K562 (cell line): ENCODE measurements at regions not wholly inside any gene's neighbourhood (a gene's known extent, or its start where the extent isn't known, plus 50 kb on each side); places are given as distances from the start of the nearest gene placed in this dataset.

ENCODE experiments used
- ATAC-seq: fragments of 200-7000 bp; cut with Tn5 transposase; 3 replicates; pipeline ENCODE4 v1.9.1; 2020; ENCODE audit warnings: moderate library complexity
- BruUV-seq: library from RNA; stranded (reverse); fragments of 400-500 nt; replicated peaks from 2 replicates; lab custom pipeline; 2021; lab: Mats Ljungman, UMichigan
- CTCF ChIA-PET: fragments of 300-600 bp; formaldehyde crosslinking; extraction: SDS; loops from one replicate; lab custom pipeline; 2021; ENCODE audit warnings: low intra/inter-chr PET ratio; lab: Yijun Ruan, JAX
- POLR2A ChIA-PET: fragments of 300-600, 350-650 bp; sonication (Branson Sonifier 250); formaldehyde crosslinking; extraction: SDS; loops from one replicate; lab custom pipeline; 2021; ENCODE audit warnings: antibody characterized with exemption, inconsistent platforms; lab: Yijun Ruan, JAX
- DNase-seq, 4 experiments: peaks; one replicate each; pipeline versions ENCODE4 v3.0.0 to v3.0.0-alpha.2; 2011 to 2018; ENCODE audit warnings: low spot score in 3 of 4, mixed read lengths in 3 of 4; ENCODE audit errors: extremely low read depth in 1 of 4
- FAIRE-seq: peaks from 2 replicates; lab custom pipeline; 2011; peaks lifted over from hg19 to GRCh38; lab: Jason Lieb, UNC
- H2AFZ ChIP-seq: 2 replicates; pipeline ENCODE4 v1.6.0; 2011; ENCODE audit warnings: low read depth, low read length, control low read depth, inconsistent platforms
- H3K27ac ChIP-seq: fragments of 200-600 bp; 3 replicates; pipeline ENCODE4 v1.8.0; 2011; ENCODE audit warnings: low read depth, mild to moderate bottlenecking, control low read depth, inconsistent platforms, low read length, moderate library complexity, mixed read lengths; ENCODE audit errors: extremely low read depth
- H3K27me3 ChIP-seq, 2 experiments: fragments of 300-600 bp in 1 of 2; 2 replicates in 1 of 2; 3 replicates in 1 of 2; pipeline versions ENCODE4 v1.6.0 to v1.8.0; 2011; ENCODE audit warnings: inconsistent platforms in 2 of 2, low read length in 2 of 2, mild to moderate bottlenecking in 1 of 2, mixed read lengths in 1 of 2, moderate library complexity in 1 of 2; ENCODE audit not compliant: control insufficient read depth in 2 of 2, insufficient read depth in 2 of 2
- H3K36me3 ChIP-seq: fragments of 300-600 bp; 3 replicates; pipeline ENCODE4 v1.8.0; 2011; ENCODE audit warnings: mild to moderate bottlenecking, low read length, inconsistent platforms; ENCODE audit not compliant: control insufficient read depth, insufficient read depth
- H3K4me1 ChIP-seq, 2 experiments: fragments of 200-600 bp in 1 of 2; replicated peaks in 1 of 2; 2 replicates in 1 of 2; 3 replicates in 1 of 2; pipeline versions ENCODE4 v1.5.1 to v1.8.0; 2011; ENCODE audit warnings: inconsistent platforms in 2 of 2, low read length in 2 of 2, mild to moderate bottlenecking in 1 of 2, mixed read lengths in 1 of 2, moderate library complexity in 1 of 2; ENCODE audit not compliant: control insufficient read depth in 2 of 2, insufficient read depth in 2 of 2
- H3K4me2 ChIP-seq: 2 replicates; pipeline ENCODE4 v1.6.1; 2011; ENCODE audit warnings: low read length, control low read depth, inconsistent platforms, mixed read lengths; ENCODE audit not compliant: insufficient read depth
- H3K4me3 ChIP-seq: fragments of 200-600 bp; sonication (generic), shearing (Covaris generic); 2 replicates; pipeline ENCODE4 v1.5.1; 2016; ENCODE audit warnings: control low read depth, inconsistent platforms
- H3K79me2 ChIP-seq: fragments of 200-600 bp; 3 replicates; pipeline ENCODE4 v1.8.0; 2011; ENCODE audit warnings: low read length, inconsistent platforms; ENCODE audit not compliant: control insufficient read depth, insufficient read depth
- H3K9ac ChIP-seq, 2 experiments: 2 replicates each; pipeline versions ENCODE4 v1.6.0 to v1.6.1; 2011; ENCODE audit warnings: low read depth in 2 of 2, low read length in 2 of 2, control low read depth in 1 of 2, inconsistent platforms in 1 of 2, mild to moderate bottlenecking in 1 of 2, mixed read lengths in 1 of 2; ENCODE audit not compliant: insufficient read depth in 1 of 2
- H3K9me1 ChIP-seq: one replicate; pipeline ENCODE4 v1.6.0; 2011; ENCODE audit warnings: inconsistent platforms, mild to moderate bottlenecking, low read length, moderate library complexity; ENCODE audit not compliant: control insufficient read depth, insufficient read depth
- H3K9me3 ChIP-seq: replicated peaks from 2 replicates; pipeline ENCODE4 v1.5.1; 2011; ENCODE audit warnings: low read depth, low read length, inconsistent platforms; ENCODE audit not compliant: control insufficient read depth, insufficient read depth
- H4K20me1 ChIP-seq: replicated peaks from 2 replicates; pipeline ENCODE4 v1.6.1; 2011; ENCODE audit warnings: low read length, inconsistent platforms, mixed read lengths; ENCODE audit not compliant: control insufficient read depth, insufficient read depth
- ATF1 ChIP-seq, 2 experiments: fragments of 450-650 bp in 1 of 2; IDR thresholded peaks; 2 replicates each; pipeline ENCODE4 v1.6.1; 2016; ENCODE audit warnings: missing compliant biosample characterization in 1 of 2, missing genetic modification characterization in 1 of 2
- CHD2 ChIP-seq: IDR thresholded peaks from 2 replicates; pipeline ENCODE4 v1.6.1; 2011; ENCODE audit warnings: low read depth, low read length
- HNRNPLL ChIP-seq: fragments of 200-400 bp; formaldehyde crosslinking; IDR thresholded peaks from 2 replicates; pipeline ENCODE4 v1.6.1; 2017; ENCODE audit warnings: low read length, low read depth, mild to moderate bottlenecking; ENCODE audit not compliant: poor library complexity, severe bottlenecking
- POLR3G ChIP-seq: IDR thresholded peaks from 2 replicates; pipeline ENCODE4 v1.6.1; 2011; ENCODE audit not compliant: insufficient read length, insufficient replicate concordance; ENCODE audit errors: extremely low read depth
- PTBP1 ChIP-seq: fragments of 200-400 bp; formaldehyde crosslinking; IDR thresholded peaks from 2 replicates; pipeline ENCODE4 v1.6.1; 2017; ENCODE audit warnings: low read depth, low read length
- XRCC4 ChIP-seq: IDR thresholded peaks from one replicate; pipeline ENCODE4 v1.6.1; 2011; ENCODE audit not compliant: insufficient read depth, insufficient read length; ENCODE audit errors: extremely low read depth
- WGBS: fragments of 100-300 bp; shearing (Covaris generic); methylation state at CpG from one replicate; pipeline ENCODE4 v1.1.6; 2016; ENCODE audit warnings: low coverage, mixed read lengths; ENCODE audit not compliant: insufficient coverage; ENCODE audit errors: missing lambda C conversion rate; 5-methylcytosine and 5-hydroxymethylcytosine counted together
- in situ Hi-C: fragments of 300-500 bp; cut with MboI; formaldehyde crosslinking; loops from 4 replicates; pipeline ENCODE4 v1.15.0; 2018; ENCODE audit warnings: inconsistent platforms, mixed read lengths
- intact Hi-C: fragments of 100-400 bp; cut with micrococcal nuclease; formaldehyde crosslinking; loops from 2 replicates; pipeline ENCODE4 v1.14.2; 2022
- TF ChIP-seq, protein P1 (sequence below): fragments of 450-650 bp; formaldehyde crosslinking; conservative IDR thresholded peaks from 2 replicates; pipeline ENCODE4 v1.4.0; 2022; ENCODE audit warnings: mild to moderate bottlenecking, missing genetic modification characterization
- TF ChIP-seq, protein P2 (sequence below): fragments of 450-650 bp; IDR thresholded peaks from 2 replicates; pipeline ENCODE4 v1.6.1; 2016; ENCODE audit warnings: mild to moderate bottlenecking, moderate library complexity

DNA sequence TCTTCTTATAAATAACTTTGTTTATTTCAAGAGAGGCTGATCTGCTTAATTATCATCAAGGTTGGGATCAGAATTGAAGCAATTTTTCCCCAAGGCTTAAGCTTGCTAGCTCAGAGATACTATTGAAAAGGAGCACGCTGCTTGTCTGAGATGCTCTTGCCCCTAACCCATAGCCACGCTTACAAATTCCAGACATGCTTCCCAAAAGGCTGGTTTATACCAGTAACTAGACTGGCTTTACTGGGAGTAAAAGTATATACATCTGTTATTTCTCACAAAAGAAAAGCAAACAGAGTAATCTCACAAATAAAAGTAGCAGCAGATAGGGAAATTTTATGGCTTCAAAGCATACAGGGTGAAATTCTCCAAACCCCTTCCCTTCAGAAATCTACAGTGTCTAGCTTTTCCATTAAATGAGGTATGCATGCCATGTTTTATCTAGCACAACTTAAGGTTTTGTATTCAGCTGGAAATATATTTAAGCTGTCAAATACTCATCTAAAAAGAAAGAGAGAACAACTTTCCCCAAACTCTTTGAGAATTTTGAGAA is 163.2 kb upstream of the TRPC7 start:
- FAIRE-seq: no peak
- in situ Hi-C loops (no loop called here), intact Hi-C loops (no loop called here)
- ATAC-seq: no peak
- BruUV-seq: no TSS peak
- Histone ChIP-seq H3K27ac (no peak overlapping the region), H3K79me2 (no peaks in the 10 kb centered on the region), H3K27me3 (no peaks in the 10 kb centered on the region), H4K20me1 (no peaks in the 10 kb centered on the region; the same call in 1 of the 2 replicates), H3K4me2 (no peak overlapping the region), H2AFZ (no peak overlapping the region), H3K4me3 (no peak overlapping the region), H3K9ac (no peak overlapping the region), H3K9me1 (no peaks in the 10 kb centered on the region), H3K4me1 (no peaks in the 10 kb centered on the region; a peak in 1 of 5 replicates), H3K36me3 (no peaks in the 10 kb centered on the region), H3K9me3 (no peaks in the 10 kb centered on the region)
- ChIA-PET POLR2A (interaction anchor here (2.5 kb wide), 1 partner anchor 9 kb away, joined by 8 read pairs; no protein-coding TSS in a partner anchor), CTCF (no interaction called here)
- DNase-seq: no peak
- WGBS: 46% methylated on average over 2 of the region's 2 CpGs
- TF ChIP-seq, protein P1, sequence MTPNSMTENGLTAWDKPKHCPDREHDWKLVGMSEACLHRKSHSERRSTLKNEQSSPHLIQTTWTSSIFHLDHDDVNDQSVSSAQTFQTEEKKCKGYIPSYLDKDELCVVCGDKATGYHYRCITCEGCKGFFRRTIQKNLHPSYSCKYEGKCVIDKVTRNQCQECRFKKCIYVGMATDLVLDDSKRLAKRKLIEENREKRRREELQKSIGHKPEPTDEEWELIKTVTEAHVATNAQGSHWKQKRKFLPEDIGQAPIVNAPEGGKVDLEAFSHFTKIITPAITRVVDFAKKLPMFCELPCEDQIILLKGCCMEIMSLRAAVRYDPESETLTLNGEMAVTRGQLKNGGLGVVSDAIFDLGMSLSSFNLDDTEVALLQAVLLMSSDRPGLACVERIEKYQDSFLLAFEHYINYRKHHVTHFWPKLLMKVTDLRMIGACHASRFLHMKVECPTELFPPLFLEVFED (CRISPR knock-in tag): no peak
- TF ChIP-seq CHD2 (no peak), HNRNPLL (no peak), XRCC4 (no peak), POLR3G (no peak), ATF1 (CRISPR knock-in tag; IDR thresholded peaks at IDR 0.05) (no peak), ATF1 (tag; IDR thresholded peaks at IDR 0.05) (no peak), PTBP1 (no peak)
- TF ChIP-seq, protein P2, sequence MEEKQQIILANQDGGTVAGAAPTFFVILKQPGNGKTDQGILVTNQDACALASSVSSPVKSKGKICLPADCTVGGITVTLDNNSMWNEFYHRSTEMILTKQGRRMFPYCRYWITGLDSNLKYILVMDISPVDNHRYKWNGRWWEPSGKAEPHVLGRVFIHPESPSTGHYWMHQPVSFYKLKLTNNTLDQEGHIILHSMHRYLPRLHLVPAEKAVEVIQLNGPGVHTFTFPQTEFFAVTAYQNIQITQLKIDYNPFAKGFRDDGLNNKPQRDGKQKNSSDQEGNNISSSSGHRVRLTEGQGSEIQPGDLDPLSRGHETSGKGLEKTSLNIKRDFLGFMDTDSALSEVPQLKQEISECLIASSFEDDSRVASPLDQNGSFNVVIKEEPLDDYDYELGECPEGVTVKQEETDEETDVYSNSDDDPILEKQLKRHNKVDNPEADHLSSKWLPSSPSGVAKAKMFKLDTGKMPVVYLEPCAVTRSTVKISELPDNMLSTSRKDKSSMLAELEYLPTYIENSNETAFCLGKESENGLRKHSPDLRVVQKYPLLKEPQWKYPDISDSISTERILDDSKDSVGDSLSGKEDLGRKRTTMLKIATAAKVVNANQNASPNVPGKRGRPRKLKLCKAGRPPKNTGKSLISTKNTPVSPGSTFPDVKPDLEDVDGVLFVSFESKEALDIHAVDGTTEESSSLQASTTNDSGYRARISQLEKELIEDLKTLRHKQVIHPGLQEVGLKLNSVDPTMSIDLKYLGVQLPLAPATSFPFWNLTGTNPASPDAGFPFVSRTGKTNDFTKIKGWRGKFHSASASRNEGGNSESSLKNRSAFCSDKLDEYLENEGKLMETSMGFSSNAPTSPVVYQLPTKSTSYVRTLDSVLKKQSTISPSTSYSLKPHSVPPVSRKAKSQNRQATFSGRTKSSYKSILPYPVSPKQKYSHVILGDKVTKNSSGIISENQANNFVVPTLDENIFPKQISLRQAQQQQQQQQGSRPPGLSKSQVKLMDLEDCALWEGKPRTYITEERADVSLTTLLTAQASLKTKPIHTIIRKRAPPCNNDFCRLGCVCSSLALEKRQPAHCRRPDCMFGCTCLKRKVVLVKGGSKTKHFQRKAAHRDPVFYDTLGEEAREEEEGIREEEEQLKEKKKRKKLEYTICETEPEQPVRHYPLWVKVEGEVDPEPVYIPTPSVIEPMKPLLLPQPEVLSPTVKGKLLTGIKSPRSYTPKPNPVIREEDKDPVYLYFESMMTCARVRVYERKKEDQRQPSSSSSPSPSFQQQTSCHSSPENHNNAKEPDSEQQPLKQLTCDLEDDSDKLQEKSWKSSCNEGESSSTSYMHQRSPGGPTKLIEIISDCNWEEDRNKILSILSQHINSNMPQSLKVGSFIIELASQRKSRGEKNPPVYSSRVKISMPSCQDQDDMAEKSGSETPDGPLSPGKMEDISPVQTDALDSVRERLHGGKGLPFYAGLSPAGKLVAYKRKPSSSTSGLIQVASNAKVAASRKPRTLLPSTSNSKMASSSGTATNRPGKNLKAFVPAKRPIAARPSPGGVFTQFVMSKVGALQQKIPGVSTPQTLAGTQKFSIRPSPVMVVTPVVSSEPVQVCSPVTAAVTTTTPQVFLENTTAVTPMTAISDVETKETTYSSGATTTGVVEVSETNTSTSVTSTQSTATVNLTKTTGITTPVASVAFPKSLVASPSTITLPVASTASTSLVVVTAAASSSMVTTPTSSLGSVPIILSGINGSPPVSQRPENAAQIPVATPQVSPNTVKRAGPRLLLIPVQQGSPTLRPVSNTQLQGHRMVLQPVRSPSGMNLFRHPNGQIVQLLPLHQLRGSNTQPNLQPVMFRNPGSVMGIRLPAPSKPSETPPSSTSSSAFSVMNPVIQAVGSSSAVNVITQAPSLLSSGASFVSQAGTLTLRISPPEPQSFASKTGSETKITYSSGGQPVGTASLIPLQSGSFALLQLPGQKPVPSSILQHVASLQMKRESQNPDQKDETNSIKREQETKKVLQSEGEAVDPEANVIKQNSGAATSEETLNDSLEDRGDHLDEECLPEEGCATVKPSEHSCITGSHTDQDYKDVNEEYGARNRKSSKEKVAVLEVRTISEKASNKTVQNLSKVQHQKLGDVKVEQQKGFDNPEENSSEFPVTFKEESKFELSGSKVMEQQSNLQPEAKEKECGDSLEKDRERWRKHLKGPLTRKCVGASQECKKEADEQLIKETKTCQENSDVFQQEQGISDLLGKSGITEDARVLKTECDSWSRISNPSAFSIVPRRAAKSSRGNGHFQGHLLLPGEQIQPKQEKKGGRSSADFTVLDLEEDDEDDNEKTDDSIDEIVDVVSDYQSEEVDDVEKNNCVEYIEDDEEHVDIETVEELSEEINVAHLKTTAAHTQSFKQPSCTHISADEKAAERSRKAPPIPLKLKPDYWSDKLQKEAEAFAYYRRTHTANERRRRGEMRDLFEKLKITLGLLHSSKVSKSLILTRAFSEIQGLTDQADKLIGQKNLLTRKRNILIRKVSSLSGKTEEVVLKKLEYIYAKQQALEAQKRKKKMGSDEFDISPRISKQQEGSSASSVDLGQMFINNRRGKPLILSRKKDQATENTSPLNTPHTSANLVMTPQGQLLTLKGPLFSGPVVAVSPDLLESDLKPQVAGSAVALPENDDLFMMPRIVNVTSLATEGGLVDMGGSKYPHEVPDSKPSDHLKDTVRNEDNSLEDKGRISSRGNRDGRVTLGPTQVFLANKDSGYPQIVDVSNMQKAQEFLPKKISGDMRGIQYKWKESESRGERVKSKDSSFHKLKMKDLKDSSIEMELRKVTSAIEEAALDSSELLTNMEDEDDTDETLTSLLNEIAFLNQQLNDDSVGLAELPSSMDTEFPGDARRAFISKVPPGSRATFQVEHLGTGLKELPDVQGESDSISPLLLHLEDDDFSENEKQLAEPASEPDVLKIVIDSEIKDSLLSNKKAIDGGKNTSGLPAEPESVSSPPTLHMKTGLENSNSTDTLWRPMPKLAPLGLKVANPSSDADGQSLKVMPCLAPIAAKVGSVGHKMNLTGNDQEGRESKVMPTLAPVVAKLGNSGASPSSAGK: no peak
